ENCODE measurements at regions not wholly inside any gene's neighbourhood (a gene's known extent, or its start where the extent isn't known, plus 50 kb on each side); places are given as distances from the start of the nearest gene placed in this dataset.
"Not testable (repeated sequence)": the region's sequence is repeated elsewhere in the genome, so short reads cannot be mapped to it uniquely, and the experiment has no call there.

DNA sequence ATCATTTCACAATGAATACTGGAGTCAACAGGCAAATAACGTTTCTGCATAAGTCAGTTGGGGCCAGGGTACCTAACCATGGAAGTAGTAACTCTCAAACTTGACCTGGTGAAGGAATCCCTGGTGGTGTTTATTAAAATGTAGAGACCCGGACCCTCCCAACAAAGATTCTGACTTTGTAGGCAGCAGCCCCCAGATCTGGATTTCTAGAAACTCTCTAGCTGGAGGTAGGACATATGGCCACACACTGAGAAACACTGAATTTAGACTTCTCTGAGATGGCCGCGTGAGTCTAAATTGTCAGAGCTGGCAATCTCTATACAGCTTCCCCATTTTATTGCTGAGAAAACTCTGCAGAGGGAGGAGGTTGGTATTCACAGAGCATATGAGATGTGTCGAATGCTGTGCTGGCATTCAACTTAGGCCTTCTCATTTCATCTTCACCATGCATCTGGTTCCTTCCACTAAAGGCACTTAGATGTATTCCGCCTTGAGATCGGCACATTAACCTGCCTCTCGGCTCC is 278.1 kb downstream of the CYRIA start:
- DNase-seq (ENCODE audit: extremely low read depth, low read depth), result no peak
- TF ChIP-seq, protein P1, sequence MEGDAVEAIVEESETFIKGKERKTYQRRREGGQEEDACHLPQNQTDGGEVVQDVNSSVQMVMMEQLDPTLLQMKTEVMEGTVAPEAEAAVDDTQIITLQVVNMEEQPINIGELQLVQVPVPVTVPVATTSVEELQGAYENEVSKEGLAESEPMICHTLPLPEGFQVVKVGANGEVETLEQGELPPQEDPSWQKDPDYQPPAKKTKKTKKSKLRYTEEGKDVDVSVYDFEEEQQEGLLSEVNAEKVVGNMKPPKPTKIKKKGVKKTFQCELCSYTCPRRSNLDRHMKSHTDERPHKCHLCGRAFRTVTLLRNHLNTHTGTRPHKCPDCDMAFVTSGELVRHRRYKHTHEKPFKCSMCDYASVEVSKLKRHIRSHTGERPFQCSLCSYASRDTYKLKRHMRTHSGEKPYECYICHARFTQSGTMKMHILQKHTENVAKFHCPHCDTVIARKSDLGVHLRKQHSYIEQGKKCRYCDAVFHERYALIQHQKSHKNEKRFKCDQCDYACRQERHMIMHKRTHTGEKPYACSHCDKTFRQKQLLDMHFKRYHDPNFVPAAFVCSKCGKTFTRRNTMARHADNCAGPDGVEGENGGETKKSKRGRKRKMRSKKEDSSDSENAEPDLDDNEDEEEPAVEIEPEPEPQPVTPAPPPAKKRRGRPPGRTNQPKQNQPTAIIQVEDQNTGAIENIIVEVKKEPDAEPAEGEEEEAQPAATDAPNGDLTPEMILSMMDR (IDR thresholded peaks at IDR 0.05; ENCODE audit: low read depth, low read length), result no peak

DNA sequence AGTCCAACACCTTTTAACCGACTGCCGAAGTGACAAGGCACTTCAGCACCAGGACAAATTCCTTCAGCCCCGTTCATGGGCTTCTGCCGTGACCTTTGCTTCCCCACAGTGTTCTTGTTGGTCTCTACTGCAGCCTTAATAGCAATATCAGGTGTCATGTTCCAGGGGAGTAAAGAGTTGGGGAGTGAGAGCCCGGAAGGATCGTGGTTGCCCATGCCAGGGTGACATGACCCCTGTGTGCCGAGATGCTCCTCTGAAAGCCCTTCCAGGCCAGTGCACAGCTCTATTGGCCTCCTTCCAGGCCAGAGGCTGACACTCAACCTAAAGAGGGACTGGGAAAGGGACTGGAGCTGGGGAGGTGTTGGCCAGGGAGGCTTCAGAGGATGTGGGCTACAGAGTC is 279.2 kb downstream of the CYRIA start:
- TF ChIP-seq, protein P1 (IDR thresholded peaks at IDR 0.05; ENCODE audit: low read depth, low read length), result no peak
- no peak for DNase-seq (ENCODE audit: extremely low read depth, low read depth)

DNA sequence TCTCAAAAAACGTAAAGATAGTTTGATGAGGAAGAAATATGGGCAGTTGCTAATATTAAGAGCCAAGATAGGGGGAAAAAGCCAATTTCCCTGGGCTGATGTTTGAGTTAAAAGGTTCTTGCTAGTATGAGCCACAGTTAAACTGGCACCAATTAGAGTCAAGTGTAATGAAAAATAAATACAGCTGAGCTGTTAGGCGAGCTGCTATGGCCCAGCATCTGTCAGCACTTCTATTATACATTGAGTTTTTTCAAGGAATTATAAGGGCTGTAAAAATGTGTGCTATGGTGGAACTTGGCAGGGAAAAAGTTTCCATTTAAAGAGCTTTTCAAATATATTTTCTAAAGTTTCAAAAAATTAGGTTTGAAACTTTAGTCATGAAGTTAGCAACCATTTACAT is 279.6 kb downstream of the CYRIA start:
- TF ChIP-seq, protein P1 (IDR thresholded peaks at IDR 0.05; ENCODE audit: low read depth, low read length), result no peak
- no peak for DNase-seq (ENCODE audit: extremely low read depth, low read depth)

DNA sequence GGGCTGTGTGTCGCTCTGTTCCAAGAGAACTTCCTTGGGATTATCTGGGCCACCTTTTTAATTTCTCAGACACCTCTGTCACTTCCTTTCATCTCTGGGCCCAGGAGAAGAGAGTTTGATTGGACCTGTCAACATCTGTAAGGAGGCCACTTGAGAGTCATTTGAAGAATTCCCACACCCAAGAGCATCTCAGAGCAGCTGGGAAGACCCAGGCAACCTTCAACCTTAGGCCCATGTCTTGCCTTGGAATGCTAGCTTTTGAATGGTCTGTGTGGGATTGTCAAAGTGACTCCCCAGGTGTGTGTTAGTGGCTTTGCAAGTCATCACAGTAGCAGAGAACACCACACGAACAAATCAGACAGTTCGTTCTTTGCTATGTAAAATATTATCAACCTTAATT is 280.3 kb downstream of the CYRIA start:
- TF ChIP-seq, protein P1 (IDR thresholded peaks at IDR 0.05; ENCODE audit: low read depth, low read length), result no peak
- no peak for DNase-seq (ENCODE audit: extremely low read depth, low read depth)

DNA sequence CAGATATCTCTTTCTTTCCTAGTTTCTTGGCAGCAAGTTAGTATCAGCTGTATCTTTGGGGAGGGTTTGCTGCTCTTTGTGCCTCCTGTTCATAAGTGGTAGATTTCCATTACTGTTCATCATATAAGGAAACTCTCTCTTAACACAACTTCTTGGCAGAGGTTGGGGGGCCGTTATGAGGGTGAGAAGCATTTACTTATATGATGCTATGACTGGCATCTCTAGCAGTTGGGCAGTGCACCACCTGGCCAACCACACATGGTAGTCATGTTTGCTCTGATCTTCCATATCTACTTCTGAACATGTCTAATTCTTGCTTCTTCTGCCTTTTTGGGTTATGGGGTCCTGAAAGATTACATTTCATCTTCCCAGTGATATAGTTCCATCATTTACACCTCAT is 282.2 kb downstream of the CYRIA start:
- no peak for DNase-seq (ENCODE audit: extremely low read depth, low read depth)
- TF ChIP-seq, protein P1 (IDR thresholded peaks at IDR 0.05; ENCODE audit: low read depth, low read length), result no peak

DNA sequence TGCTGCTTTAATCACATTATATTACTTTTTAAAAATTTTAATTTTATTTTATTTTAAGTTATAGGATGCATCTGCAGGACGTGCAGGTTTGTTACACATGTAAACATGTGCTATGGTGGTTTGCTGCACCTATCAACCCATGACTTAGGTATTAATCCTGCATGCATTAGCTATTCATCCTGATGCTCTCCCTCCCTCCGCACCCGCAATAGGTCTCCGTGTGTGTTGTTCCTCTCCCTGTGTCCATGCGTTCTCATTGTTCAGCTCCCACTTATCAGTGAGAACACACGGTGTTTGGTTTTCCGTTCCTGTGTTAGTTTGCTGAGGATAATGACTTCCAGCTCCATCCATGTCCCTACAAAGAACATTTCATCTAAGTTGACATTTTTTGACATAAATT is 283.2 kb downstream of the CYRIA start:
- DNase-seq (ENCODE audit: extremely low read depth, low read depth), result no peak
- TF ChIP-seq, protein P1 (IDR thresholded peaks at IDR 0.05; ENCODE audit: low read depth, low read length), result no peak

DNA sequence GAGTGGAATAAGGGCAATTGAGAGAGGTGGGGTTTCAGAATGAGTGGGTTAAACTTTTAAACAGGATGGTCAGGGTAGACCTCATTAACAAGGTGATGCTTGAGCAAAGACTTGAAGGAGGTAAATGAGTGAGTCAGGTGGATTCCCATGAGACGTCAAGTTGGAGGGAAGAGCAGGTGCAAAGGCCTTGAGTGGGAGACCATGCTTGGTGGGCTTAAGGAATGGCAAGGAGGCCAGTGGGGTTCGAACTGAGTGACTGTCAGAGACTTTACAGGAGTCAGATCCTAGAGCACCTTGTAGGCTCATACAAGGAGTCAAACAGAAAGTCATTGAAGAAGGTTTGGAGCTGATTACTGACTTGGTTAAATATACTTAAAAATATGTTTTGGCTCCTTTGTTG is 284.1 kb downstream of the CYRIA start:
- TF ChIP-seq, protein P1 (IDR thresholded peaks at IDR 0.05; ENCODE audit: low read depth, low read length), result no peak
- no peak for DNase-seq (ENCODE audit: extremely low read depth, low read depth)

DNA sequence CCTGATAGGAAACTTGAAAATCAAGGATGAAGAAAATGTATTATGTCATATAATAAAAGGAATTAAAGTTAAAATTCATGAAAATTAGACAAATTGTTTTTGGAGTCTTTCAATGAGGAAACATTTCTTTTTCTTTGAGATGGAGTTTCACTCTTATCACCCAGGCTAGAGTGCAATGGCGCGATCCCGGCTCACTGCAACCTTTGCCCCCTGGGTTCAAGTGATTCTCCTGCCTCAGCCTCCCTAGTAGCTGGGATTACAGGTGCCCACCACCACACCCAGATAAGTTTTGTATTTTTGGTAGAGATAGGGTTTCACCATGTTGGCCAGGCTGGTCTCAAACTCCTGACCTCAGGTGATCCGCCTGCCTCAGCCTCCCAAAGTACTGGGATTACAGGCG is 285.7 kb downstream of the CYRIA start:
- DNase-seq (ENCODE audit: extremely low read depth, low read depth), result not testable (repeated sequence)

DNA sequence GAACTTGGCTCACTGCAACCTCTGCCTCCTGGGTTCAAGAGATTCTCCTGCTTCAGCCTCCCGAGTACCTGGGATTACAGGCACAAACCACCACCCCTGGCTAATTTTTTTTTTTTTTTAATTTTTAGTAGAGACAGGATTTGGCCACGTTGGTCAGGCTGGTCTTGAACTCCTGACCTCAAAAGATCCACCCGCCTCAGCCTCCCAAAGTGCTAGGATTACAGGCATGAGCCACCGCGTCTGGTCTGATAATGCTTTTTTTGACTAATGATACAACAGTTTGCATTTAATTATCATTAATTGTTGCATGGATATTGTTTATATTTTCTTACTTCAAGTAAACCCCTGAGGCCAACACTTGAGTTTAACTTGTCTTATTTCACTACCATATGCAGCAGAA is 286.6 kb downstream of the CYRIA start:
- not testable (repeated sequence) for DNase-seq (ENCODE audit: extremely low read depth, low read depth)
